SK-N-MC (cell line): ENCODE measurements at regions not wholly inside any gene's neighbourhood (a gene's known extent, or its start where the extent isn't known, plus 50 kb on each side); places are given as distances from the start of the nearest gene placed in this dataset.

ENCODE experiments used
- EZH2 ChIP-seq: fragments of 200-600 bp; sonication (generic); IDR thresholded peaks from one replicate; pipeline ENCODE4 v1.6.1; 2017; ENCODE audit warnings: antibody characterized with exemption
- FOXP2 ChIP-seq: optimal IDR thresholded peaks from 2 replicates; pipeline ENCODE3; 2011; ENCODE audit warnings: mild to moderate bottlenecking, moderate library complexity; ENCODE audit not compliant: insufficient read depth; ENCODE audit errors: extremely low read length, control extremely low read depth
- POLR2AphosphoS5 ChIP-seq: IDR thresholded peaks from 2 replicates; pipeline ENCODE4 v1.6.1; 2012; ENCODE audit warnings: mild to moderate bottlenecking, low read depth, low read length, borderline replicate concordance

DNA sequence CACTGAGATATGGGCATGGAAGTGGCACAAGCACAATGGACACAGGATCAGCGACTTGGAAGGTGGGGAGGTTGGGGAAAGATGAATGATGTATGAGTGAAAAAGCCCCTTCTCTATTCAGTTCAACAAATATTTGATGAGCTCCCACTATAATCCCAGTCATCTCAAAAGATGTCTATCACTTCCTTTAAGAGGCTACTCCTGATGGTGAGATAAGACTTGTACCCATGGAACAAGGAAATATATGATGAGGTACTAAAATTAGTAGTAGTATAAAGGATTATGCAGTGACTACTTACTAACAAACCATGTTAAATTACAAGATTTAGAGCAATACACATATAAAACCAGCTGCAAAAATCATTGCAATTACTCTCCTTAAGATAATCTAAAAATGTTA, 107.8 kb upstream of the COL5A2 start:
- TF ChIP-seq POLR2AphosphoS5 (no peak), EZH2 (no peak), FOXP2 (no peak)
